ENCODE measurements at regions not wholly inside any gene's neighbourhood (a gene's known extent, or its start where the extent isn't known, plus 50 kb on each side); places are given as distances from the start of the nearest gene placed in this dataset.

GRCh38 chr14:32027255-32027939 is 49.7 kb upstream of the ARHGAP5 start:
- no peak for TF ChIP-seq CTCF (IDR thresholded peaks at IDR 0.05; ENCODE audit: insufficient read depth in 1 of 2, low read depth in 1 of 2, low read length in 1 of 2, severe bottlenecking in 1 of 2, unreplicated experiment in 1 of 2)
- ChIA-PET CTCF (no interaction called here), POLR2A (no interaction called here)
- no peak for DNase-seq
- no TSS peak for BruUV-seq (replicated peaks)
- Mint-ChIP-seq H3K36me3 (ENCODE audit: insufficient read depth, unreplicated experiment) (no peaks in the 10 kb centered on the region), H3K9me3 (ENCODE audit: unreplicated experiment) (peaks cover 6% of the 10 kb centered on the region), H3K27ac (ENCODE audit: unreplicated experiment) (no peak overlapping the region), H3K4me1 (ENCODE audit: low read depth, unreplicated experiment) (no peaks in the 10 kb centered on the region), H3K4me3 (ENCODE audit: unreplicated experiment) (no peak overlapping the region), H3K27me3 (ENCODE audit: insufficient read depth, unreplicated experiment) (no peaks in the 10 kb centered on the region)
- no peaks in the 10 kb centered on the region for H3K4me1 ChIP-seq
- intact Hi-C loops (cut with micrococcal nuclease; ENCODE audit: unreplicated experiment), result no loop called here
- H3K36me3 ChIP-seq (ENCODE audit: control insufficient read depth, insufficient read depth, low read length), result no peaks in the 10 kb centered on the region
- no peaks in the 10 kb centered on the region; the same call in 1 of the 2 replicates for H3K27me3 ChIP-seq (replicated peaks; ENCODE audit: control insufficient read depth, insufficient read depth, low read length)
- H3K4me3 ChIP-seq (ENCODE audit: low read depth, low read length), result no peak overlapping the region
- H3K9me3 ChIP-seq, result no peaks in the 10 kb centered on the region

Data from Caco-2 (cell line).